A673 (cell line): ENCODE measurements at regions not wholly inside any gene's neighbourhood (a gene's known extent, or its start where the extent isn't known, plus 50 kb on each side); places are given as distances from the start of the nearest gene placed in this dataset.
A peak's percentile ranks its signal among the peaks of the same experiment; 100 is the strongest.

ENCODE experiments used
- BruUV-seq: library from RNA; stranded (reverse); fragments of 400-500 nt; replicated peaks from 2 replicates; lab custom pipeline; 2021; lab: Mats Ljungman, UMichigan
- CTCF ChIA-PET: fragments of 300-600 bp; sonication (Branson Sonifier 250); formaldehyde crosslinking; loops from one replicate; lab custom pipeline; 2022; ENCODE audit warnings: antibody characterized with exemption; lab: Charles Lee
- POLR2A ChIA-PET: fragments of 300-600 bp; sonication (Branson Sonifier 250); formaldehyde crosslinking; loops from one replicate; lab custom pipeline; 2022; ENCODE audit warnings: antibody characterized with exemption; ENCODE audit not compliant: low non-redundant PET; lab: Charles Lee
- DNase-seq: peaks from one replicate; pipeline ENCODE4 v3.0.0-alpha.2; 2015; ENCODE audit warnings: low spot score
- H3K27ac ChIP-seq: fragments of 200-600 bp; sonication (generic); 2 replicates; pipeline ENCODE4 v1.5.1; 2016; ENCODE audit warnings: mixed run types, low read depth, mild to moderate bottlenecking, mixed read lengths, antibody characterized with exemption, low read length; ENCODE audit not compliant: poor library complexity, severe bottlenecking
- H3K27me3 ChIP-seq: fragments of 200-600 bp; sonication (generic); replicated peaks from 2 replicates; pipeline ENCODE4 v1.6.1; 2017; ENCODE audit warnings: mixed run types, low read depth, mild to moderate bottlenecking, mixed read lengths, antibody characterized with exemption, low read length; ENCODE audit not compliant: insufficient read depth, poor library complexity
- H3K36me3 ChIP-seq: fragments of 200-600 bp; sonication (generic); 2 replicates; pipeline ENCODE4 v1.6.1; 2016; ENCODE audit warnings: mixed run types, mild to moderate bottlenecking, mixed read lengths, antibody characterized with exemption, low read length; ENCODE audit not compliant: insufficient read depth, poor library complexity, severe bottlenecking
- H3K4me1 ChIP-seq: fragments of 200-600 bp; sonication (generic); 2 replicates; pipeline ENCODE4 v1.6.1; 2017; ENCODE audit warnings: mixed run types, mild to moderate bottlenecking, mixed read lengths, antibody characterized with exemption, low read length; ENCODE audit not compliant: insufficient read depth, poor library complexity, severe bottlenecking
- H3K4me3 ChIP-seq: fragments of 200-600 bp; sonication (generic); 2 replicates; pipeline ENCODE4 v1.5.1; 2016; ENCODE audit warnings: low read depth, mixed run types, mild to moderate bottlenecking, mixed read lengths, low read length; ENCODE audit not compliant: poor library complexity, severe bottlenecking
- H3K9me3 ChIP-seq: fragments of 200-600 bp; sonication (generic); 2 replicates; pipeline ENCODE4 v1.6.1; 2016; ENCODE audit warnings: mixed run types, low read depth, mild to moderate bottlenecking, mixed read lengths, antibody characterized with exemption, low read length; ENCODE audit not compliant: poor library complexity, severe bottlenecking
- CTCF ChIP-seq: fragments of 300-800, 200-600 bp; sonication (generic); conservative IDR thresholded peaks from 2 replicates; pipeline ENCODE4 v1.5.1; 2017; ENCODE audit warnings: low read depth, mild to moderate bottlenecking, antibody characterized with exemption, low read length, moderate library complexity, mixed read lengths
- EZH2 ChIP-seq: fragments of 200-600 bp; sonication (generic); IDR thresholded peaks from 2 replicates; pipeline ENCODE4 v1.6.1; 2017; ENCODE audit warnings: borderline replicate concordance, low read depth, mild to moderate bottlenecking, mixed read lengths, antibody characterized with exemption, low read length; ENCODE audit not compliant: poor library complexity, severe bottlenecking
- intact Hi-C: fragments of 100-400 bp; cut with micrococcal nuclease; formaldehyde crosslinking; loops from one replicate; pipeline ENCODE4 v1.10.0; 2022; ENCODE audit not compliant: unreplicated experiment

DNA sequence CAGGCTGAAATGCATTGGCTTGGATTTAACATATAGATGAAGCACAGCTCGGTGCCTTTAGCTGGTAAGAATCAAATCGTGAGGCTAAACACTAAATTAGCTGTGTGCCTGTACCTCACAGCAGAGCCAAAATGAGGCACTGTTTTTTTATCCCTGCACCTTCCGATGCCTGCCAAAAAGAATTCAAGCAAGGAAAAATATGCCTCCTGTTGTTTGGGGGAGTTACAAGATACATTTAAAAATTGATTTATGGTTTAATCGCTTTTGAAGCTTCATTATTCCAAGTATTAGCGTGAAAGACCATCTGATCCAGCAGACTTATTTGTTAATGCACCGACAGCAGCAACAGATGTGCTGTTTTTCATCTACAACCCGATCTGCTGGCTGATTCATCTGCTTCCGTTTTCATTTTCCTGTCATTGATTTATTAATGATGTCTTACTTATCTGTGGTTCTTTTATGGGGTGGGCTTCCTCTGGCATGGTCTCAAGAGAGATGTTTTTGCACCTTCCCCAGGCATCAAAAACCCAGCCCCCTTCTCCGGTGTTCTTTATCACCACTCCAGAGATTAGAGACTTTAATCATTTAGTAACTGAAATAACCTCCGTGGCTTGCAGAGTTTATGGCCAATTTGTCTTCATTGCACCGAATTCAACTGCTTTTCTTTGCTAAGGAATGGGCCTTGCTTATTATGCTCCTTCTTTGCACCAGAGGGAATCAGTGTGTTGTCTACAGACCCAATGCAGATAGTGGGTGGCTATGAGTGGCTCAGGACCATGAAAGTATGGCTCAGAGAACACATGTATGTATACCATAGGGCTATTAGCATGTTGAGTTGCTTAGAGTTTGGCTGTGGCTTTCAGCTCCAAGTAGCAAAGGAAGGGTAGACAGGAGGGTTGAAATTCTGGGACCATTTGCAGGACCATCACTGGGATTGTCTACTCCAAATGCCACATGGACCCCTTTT is 166.8 kb upstream of the TMEM260 start:
- H3K36me3 ChIP-seq = no peaks in the 10 kb centered on the region
- peaks cover 24% of the 10 kb centered on the region for H3K4me1 ChIP-seq
- H3K9me3 ChIP-seq = peaks cover 17% of the 10 kb centered on the region
- H3K27me3 ChIP-seq = no peaks in the 10 kb centered on the region
- intact Hi-C loops = no loop called here
- no TSS peak for BruUV-seq
- peak overlapping the region; percentile 68 for H3K27ac ChIP-seq
- ChIA-PET POLR2A (no interaction called here), CTCF (interaction anchor here (0.6 to 1.8 kb wide), 2 partner anchors 10 to 64 kb away, joined by 4 to 7 read pairs; no protein-coding TSS in a partner anchor)
- peak; percentile 76 for DNase-seq
- TF ChIP-seq EZH2 (no peak), CTCF (0 out of 2 replicates have a peak, but pooled peaks have one; percentile 12)
- H3K4me3 ChIP-seq = peak overlapping the region; percentile 3

- peaks cover 17% of the 10 kb centered on the region for H3K9me3 ChIP-seq
- H3K36me3 ChIP-seq = no peaks in the 10 kb centered on the region
- no peak overlapping the region for H3K4me3 ChIP-seq
- POLR2A ChIA-PET = no interaction called here
- no peak overlapping the region for H3K27ac ChIP-seq
- TF ChIP-seq CTCF (no peak), EZH2 (no peak)
- no TSS peak for BruUV-seq
- H3K4me1 ChIP-seq = peaks cover 24% of the 10 kb centered on the region
- DNase-seq = no peak
- no peaks in the 10 kb centered on the region for H3K27me3 ChIP-seq
- intact Hi-C loops = no loop called here
- CTCF ChIA-PET = interaction anchor here (1.8 kb wide), 1 partner anchor 9 kb away, joined by 7 read pairs; no protein-coding TSS in a partner anchor
These were observed 165.9 kb upstream of the TMEM260 start for GRCh38 chr14:56413721-56414120.

- BruUV-seq = no TSS peak
- no peaks in the 10 kb centered on the region for H3K36me3 ChIP-seq
- no peaks in the 10 kb centered on the region for H3K27me3 ChIP-seq
- H3K27ac ChIP-seq = no peak overlapping the region
- H3K4me1 ChIP-seq = peaks cover 24% of the 10 kb centered on the region
- no peak for TF ChIP-seq CTCF
- intact Hi-C loops = no loop called here
- no peak overlapping the region for H3K4me3 ChIP-seq
- DNase-seq = no peak
- ChIA-PET CTCF (no interaction called here), POLR2A (no interaction called here)
- H3K9me3 ChIP-seq = peaks cover 16% of the 10 kb centered on the region
These were observed 165.4 kb upstream of the TMEM260 start for GRCh38 chr14:56414236-56414635.
